WTC11 (cell line): ENCODE measurements at regions not wholly inside any gene's neighbourhood (a gene's known extent, or its start where the extent isn't known, plus 50 kb on each side); places are given as distances from the start of the nearest gene placed in this dataset.

ENCODE experiments used
- ATAC-seq: fragments of 200-7000 bp; cut with Tn5 transposase; 2 replicates; pipeline ENCODE4 v1.10.0; 2021; ENCODE audit warnings: mild to moderate bottlenecking, moderate library complexity
- CTCF ChIA-PET: fragments of 300-600 bp; sonication (Branson Sonifier 250); formaldehyde crosslinking; loops from one replicate; lab custom pipeline; 2021; ENCODE audit warnings: antibody characterized with exemption; lab: Charles Lee
- POLR2A ChIA-PET: fragments of 350-600 bp; sonication (Branson Sonifier 250); formaldehyde crosslinking; loops from one replicate; lab custom pipeline; 2021; ENCODE audit warnings: antibody characterized with exemption; lab: Charles Lee
- DNase-seq: peaks from one replicate; pipeline ENCODE4 v3.0.0; 2021; ENCODE audit warnings: low spot score
- H3K27ac Mint-ChIP-seq: 2 replicates; pipeline ENCODE4 v1.8.0; 2021; ENCODE audit warnings: mixed read lengths
- H3K27me3 Mint-ChIP-seq: 2 replicates; pipeline ENCODE4 v1.8.0; 2021; ENCODE audit warnings: low read depth, mild to moderate bottlenecking, moderate library complexity, mixed read lengths
- H3K36me3 Mint-ChIP-seq: 2 replicates; pipeline ENCODE4 v1.8.0; 2021; ENCODE audit warnings: mixed read lengths
- H3K4me1 Mint-ChIP-seq: 2 replicates; pipeline ENCODE4 v1.8.0; 2022; ENCODE audit warnings: mixed read lengths
- H3K4me3 Mint-ChIP-seq: 2 replicates; pipeline ENCODE4 v1.8.0; 2021; ENCODE audit warnings: mild to moderate bottlenecking, moderate library complexity, mixed read lengths
- H3K9me3 Mint-ChIP-seq: 2 replicates; pipeline ENCODE4 v1.8.0; 2021; ENCODE audit warnings: mixed read lengths
- CBFB ChIP-seq: sonication (generic); formaldehyde crosslinking; IDR thresholded peaks from 2 replicates; pipeline ENCODE4 v1.8.1; 2022; ENCODE audit warnings: mild to moderate bottlenecking, low read depth, missing genetic modification reagents
- ETV6 ChIP-seq: sonication (generic); formaldehyde crosslinking; IDR thresholded peaks from 2 replicates; pipeline ENCODE4 v1.8.1; 2022; ENCODE audit warnings: mild to moderate bottlenecking, missing genetic modification reagents
- MYBL2 ChIP-seq: sonication (generic); formaldehyde crosslinking; IDR thresholded peaks from 2 replicates; pipeline ENCODE4 v1.8.1; 2023; ENCODE audit warnings: mild to moderate bottlenecking, moderate library complexity, missing genetic modification reagents
- NFATC4 ChIP-seq: fragments of 250-450 bp; sonication (Bioruptor Pico); IDR thresholded peaks from 2 replicates; pipeline ENCODE4 v1.9.0; 2021; ENCODE audit warnings: mild to moderate bottlenecking
- OVOL2 ChIP-seq: fragments of 250-450 bp; sonication (Bioruptor Pico); IDR thresholded peaks from 2 replicates; pipeline ENCODE4 v1.9.0; 2021; ENCODE audit warnings: mild to moderate bottlenecking, borderline replicate concordance
- TCF7 ChIP-seq: sonication (generic); formaldehyde crosslinking; IDR thresholded peaks from 2 replicates; pipeline ENCODE4 v1.8.0; 2022; ENCODE audit warnings: mild to moderate bottlenecking, low read depth, missing genetic modification reagents, moderate library complexity
- ZNF219 ChIP-seq: sonication (generic); formaldehyde crosslinking; IDR thresholded peaks from 2 replicates; pipeline ENCODE4 v1.8.0; 2023; ENCODE audit warnings: missing genetic modification reagents, mild to moderate bottlenecking, borderline replicate concordance
- ZNF396 ChIP-seq: fragments of 250-450 bp; sonication (Bioruptor Pico); IDR thresholded peaks from 2 replicates; pipeline ENCODE4 v1.8.0; 2021; ENCODE audit warnings: mild to moderate bottlenecking, moderate library complexity, borderline replicate concordance
- ZNF416 ChIP-seq: fragments of 250-450 bp; sonication (Bioruptor Pico); IDR thresholded peaks from 2 replicates; pipeline ENCODE4 v1.9.0; 2021; ENCODE audit warnings: mild to moderate bottlenecking, inconsistent platforms
- ZNF423 ChIP-seq: fragments of 250-450 bp; sonication (Bioruptor Pico); IDR thresholded peaks from 2 replicates; pipeline ENCODE4 v2.1.2; 2022; ENCODE audit warnings: mild to moderate bottlenecking, moderate library complexity
- TF ChIP-seq, protein P1 (sequence below): sonication (generic); formaldehyde crosslinking; IDR thresholded peaks from 2 replicates; pipeline ENCODE4 v1.8.1; 2023; ENCODE audit warnings: mild to moderate bottlenecking, missing genetic modification reagents, moderate library complexity
- TF ChIP-seq, protein P2 (sequence below): fragments of 250-450 bp; sonication (Bioruptor Pico); IDR thresholded peaks from 2 replicates; pipeline ENCODE4 v1.8.0; 2021; ENCODE audit warnings: mild to moderate bottlenecking
- TF ChIP-seq, protein P3 (sequence below): sonication (generic); formaldehyde crosslinking; IDR thresholded peaks from 2 replicates; pipeline ENCODE4 v1.8.0; 2022; ENCODE audit warnings: mild to moderate bottlenecking, missing genetic modification reagents
- TF ChIP-seq, protein P4 (sequence below): sonication (generic); formaldehyde crosslinking; IDR thresholded peaks from 2 replicates; pipeline ENCODE4 v1.8.1; 2023; ENCODE audit warnings: mild to moderate bottlenecking, moderate library complexity, missing genetic modification reagents
- TF ChIP-seq, protein P5 (sequence below): fragments of 250-450 bp; sonication (Bioruptor Pico); IDR thresholded peaks from 2 replicates; pipeline ENCODE4 v1.9.0; 2021; ENCODE audit warnings: moderate library complexity, mild to moderate bottlenecking, inconsistent platforms, borderline replicate concordance
- TF ChIP-seq, protein P6 (sequence below): fragments of 200-600 bp; IDR thresholded peaks from 2 replicates; pipeline ENCODE4 v1.8.0; 2022; ENCODE audit warnings: antibody characterized with exemption

DNA sequence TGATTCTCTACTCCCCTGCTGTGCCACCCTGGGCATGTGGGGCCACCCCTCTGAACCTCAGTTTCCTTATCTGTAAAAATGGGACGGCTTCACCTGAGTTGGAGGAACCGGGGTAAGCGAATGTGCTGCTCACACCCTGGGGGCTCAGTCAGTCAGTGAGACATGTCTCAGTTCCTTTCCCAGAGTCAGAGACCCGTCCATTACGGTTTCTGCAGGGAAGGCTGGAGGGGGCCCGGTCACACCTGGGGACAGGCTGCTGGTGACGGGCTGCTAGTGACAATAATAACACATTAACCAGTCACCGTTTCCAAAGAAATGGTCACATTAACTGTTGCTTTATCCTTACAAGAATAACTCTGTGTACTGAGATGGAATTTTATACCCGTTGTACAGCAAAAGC, 282.4 kb downstream of the NSG2 start (continued):
- TF ChIP-seq, protein P1, sequence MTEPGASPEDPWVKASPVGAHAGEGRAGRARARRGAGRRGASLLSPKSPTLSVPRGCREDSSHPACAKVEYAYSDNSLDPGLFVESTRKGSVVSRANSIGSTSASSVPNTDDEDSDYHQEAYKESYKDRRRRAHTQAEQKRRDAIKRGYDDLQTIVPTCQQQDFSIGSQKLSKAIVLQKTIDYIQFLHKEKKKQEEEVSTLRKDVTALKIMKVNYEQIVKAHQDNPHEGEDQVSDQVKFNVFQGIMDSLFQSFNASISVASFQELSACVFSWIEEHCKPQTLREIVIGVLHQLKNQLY (CRISPR knock-in tag), result no peak
- TF ChIP-seq ZNF416 (CRISPR knock-in tag), result no peak

DNA sequence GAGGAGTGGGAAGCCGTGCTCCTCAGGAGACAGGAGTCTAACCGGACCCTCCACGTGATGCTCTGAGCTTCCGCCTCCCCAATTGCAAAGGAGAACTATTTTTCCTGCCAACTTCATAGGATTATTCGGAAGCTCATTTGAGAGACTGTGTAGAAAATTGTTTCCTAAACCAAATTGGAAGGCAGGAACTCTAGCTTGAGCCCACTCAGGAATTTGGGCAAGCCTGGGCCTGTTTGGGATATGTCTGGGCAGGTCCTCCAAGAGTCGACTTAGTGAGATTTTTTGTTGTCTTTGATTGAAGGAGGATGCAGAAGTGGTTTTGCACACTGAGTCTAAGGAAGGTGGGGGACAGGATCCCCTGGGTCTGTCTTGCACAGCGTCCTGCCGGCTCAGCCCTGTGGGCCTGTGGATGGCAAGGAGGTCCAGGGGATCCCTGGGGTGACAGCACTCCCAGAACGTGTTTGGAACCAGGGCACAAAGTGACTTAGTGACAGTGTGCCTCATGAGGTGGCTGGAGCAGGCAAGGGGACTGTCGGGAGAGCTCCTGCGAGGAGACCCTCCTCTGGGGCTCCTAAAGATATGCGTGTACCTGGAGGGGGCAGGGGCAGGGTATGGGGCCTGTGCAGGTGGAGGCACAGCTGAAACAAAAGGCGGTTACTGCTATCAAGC, 283.3 kb downstream of the NSG2 start:
- Mint-ChIP-seq H3K27me3 (no peaks in the 10 kb centered on the region; the same call in 1 of the 2 replicates), H3K36me3 (no peaks in the 10 kb centered on the region), H3K4me3 (no peak overlapping the region), H3K9me3 (no peaks in the 10 kb centered on the region), H3K4me1 (peaks cover 30% of the 10 kb centered on the region)
- ATAC-seq (no peak), DNase-seq (no peak)
- ChIA-PET POLR2A (interaction anchor here (0.5 kb wide), 1 partner anchor 396 kb away, joined by 9 read pairs; the partner anchor contains the start of gene MSX2), CTCF (interaction anchor here (0.6 to 3.8 kb wide), 9 partner anchors 10 to 465 kb away, joined by 3 to 16 read pairs (median 4); partner anchors contain the start of gene NSG2)
- TF ChIP-seq ZNF219 (CRISPR knock-in tag) (no peak), NFATC4 (no peak)
- TF ChIP-seq, all 79 proteins: peak for 0
- H3K27ac Mint-ChIP-seq, result peak overlapping the region; percentile 20

DNA sequence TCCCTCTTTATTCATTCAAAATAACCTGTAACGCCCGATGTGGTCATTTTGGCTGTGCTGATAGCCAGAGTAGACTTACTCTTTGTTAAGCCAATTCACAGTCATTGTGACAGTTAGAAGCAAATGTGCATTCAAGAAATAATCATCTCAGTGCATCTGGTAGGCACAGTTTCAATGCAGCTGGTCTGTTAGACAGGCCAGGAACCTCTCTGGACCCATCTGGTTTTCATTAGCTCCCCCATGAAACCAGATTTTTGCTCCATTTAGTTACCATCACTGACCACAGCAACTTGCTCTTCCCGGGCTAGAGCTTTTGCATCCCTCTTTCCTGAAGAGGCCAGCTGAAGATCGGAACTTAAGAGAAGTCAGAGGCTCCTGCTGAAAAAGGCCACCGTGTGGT, 284.2 kb downstream of the NSG2 start:
- TF ChIP-seq, protein P2, sequence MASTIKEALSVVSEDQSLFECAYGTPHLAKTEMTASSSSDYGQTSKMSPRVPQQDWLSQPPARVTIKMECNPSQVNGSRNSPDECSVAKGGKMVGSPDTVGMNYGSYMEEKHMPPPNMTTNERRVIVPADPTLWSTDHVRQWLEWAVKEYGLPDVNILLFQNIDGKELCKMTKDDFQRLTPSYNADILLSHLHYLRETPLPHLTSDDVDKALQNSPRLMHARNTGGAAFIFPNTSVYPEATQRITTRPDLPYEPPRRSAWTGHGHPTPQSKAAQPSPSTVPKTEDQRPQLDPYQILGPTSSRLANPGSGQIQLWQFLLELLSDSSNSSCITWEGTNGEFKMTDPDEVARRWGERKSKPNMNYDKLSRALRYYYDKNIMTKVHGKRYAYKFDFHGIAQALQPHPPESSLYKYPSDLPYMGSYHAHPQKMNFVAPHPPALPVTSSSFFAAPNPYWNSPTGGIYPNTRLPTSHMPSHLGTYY (CRISPR knock-in tag), result no peak
- no peak for TF ChIP-seq ETV6 (CRISPR knock-in tag)
- no peak for TF ChIP-seq ZNF219 (CRISPR knock-in tag)
- no peak for TF ChIP-seq ZNF423
- no peak for TF ChIP-seq NFATC4
- TF ChIP-seq, protein P3, sequence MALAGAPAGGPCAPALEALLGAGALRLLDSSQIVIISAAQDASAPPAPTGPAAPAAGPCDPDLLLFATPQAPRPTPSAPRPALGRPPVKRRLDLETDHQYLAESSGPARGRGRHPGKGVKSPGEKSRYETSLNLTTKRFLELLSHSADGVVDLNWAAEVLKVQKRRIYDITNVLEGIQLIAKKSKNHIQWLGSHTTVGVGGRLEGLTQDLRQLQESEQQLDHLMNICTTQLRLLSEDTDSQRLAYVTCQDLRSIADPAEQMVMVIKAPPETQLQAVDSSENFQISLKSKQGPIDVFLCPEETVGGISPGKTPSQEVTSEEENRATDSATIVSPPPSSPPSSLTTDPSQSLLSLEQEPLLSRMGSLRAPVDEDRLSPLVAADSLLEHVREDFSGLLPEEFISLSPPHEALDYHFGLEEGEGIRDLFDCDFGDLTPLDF (CRISPR knock-in tag), result no peak
- TF ChIP-seq, all 79 proteins: peak for 0
- Mint-ChIP-seq H3K36me3 (no peaks in the 10 kb centered on the region), H3K4me1 (peaks cover 29% of the 10 kb centered on the region), H3K27me3 (no peaks in the 10 kb centered on the region; the same call in 1 of the 2 replicates), H3K27ac (no peak overlapping the region), H3K9me3 (no peaks in the 10 kb centered on the region), H3K4me3 (no peak overlapping the region)
- ChIA-PET POLR2A (no interaction called here), CTCF (interaction anchor here (0.5 to 3.8 kb wide), 7 partner anchors 13 to 284 kb away, joined by 3 to 16 read pairs (median 4); partner anchors contain the start of gene NSG2)
- DNase-seq, result no peak
- ATAC-seq, result no peak

DNA sequence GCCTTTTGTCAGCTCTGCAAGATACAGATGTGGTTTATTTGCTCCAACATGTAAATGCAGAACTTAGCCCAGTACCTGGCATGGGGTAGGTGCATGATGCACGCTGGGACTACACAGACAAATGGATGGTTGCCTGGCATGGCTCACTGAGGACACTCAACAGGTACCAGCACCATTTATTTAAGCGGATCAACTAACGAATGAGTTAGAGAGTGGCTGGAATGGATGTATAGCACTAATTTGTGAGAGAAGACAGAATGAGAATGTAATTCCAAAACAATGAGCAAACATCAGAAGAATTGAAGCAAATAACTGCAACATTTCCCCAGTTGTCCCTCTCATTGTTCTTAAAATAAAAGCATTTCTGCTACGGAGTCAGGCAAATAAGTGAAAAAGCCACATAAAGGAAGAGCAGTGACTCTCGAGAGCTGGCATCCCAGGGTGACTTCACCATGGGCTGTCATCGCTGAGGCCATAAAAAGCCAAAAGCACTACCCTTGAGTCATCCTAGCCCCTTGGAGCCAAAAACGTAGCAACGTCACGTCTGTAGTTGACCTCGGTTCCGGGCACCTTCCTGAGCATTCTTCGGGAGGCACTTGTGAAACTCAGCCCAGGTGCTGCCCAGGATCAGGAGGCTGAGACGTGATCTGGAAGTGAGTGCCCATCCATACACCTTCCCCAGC, 290.3 kb downstream of the NSG2 start:
- Mint-ChIP-seq H3K4me1 (peaks cover 21% of the 10 kb centered on the region), H3K9me3 (no peaks in the 10 kb centered on the region), H3K27me3 (no peaks in the 10 kb centered on the region; the same call in none of the 2 replicates), H3K4me3 (no peak overlapping the region), H3K36me3 (no peaks in the 10 kb centered on the region), H3K27ac (no peak overlapping the region)
- CTCF ChIA-PET, result interaction anchor here (1.0 to 2.0 kb wide), 2 partner anchors 9 kb away, joined by 4 to 6 read pairs; no protein-coding TSS in a partner anchor
- ATAC-seq, result no peak
- POLR2A ChIA-PET, result no interaction called here
- no peak for TF ChIP-seq TCF7 (CRISPR knock-in tag)
- no peak for DNase-seq

DNA sequence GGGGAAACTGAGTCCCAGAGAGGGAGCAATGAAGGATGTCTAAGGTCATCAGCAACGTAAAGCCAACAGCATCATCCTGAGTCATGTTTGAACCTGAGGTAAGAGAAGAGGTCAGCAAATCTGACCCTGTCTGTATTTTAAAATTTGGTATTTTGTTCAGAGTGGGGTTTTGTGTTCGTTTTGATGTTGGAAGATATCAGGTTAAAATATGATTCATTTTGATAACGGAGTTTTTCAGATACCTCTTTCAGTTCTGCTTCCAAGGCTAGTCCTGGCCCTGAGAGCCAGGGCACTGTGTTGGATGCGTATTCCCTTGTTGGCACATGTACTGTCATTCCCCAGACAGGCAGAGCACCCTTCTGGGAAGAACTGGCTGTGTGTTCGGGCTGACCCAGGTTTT, 291.0 kb downstream of the NSG2 start:
- no peak for DNase-seq
- no peak overlapping the region for H3K4me3 Mint-ChIP-seq
- no peak overlapping the region for H3K27ac Mint-ChIP-seq
- no peaks in the 10 kb centered on the region; the same call in none of the 2 replicates for H3K27me3 Mint-ChIP-seq
- H3K9me3 Mint-ChIP-seq, result no peaks in the 10 kb centered on the region
- POLR2A ChIA-PET, result no interaction called here
- H3K4me1 Mint-ChIP-seq, result peaks cover 21% of the 10 kb centered on the region
- H3K36me3 Mint-ChIP-seq, result no peaks in the 10 kb centered on the region
- ATAC-seq, result no peak
- CTCF ChIA-PET, result interaction anchor here (2.0 kb wide), 2 partner anchors 8 to 9 kb away, joined by 6 to 14 read pairs; no protein-coding TSS in a partner anchor
- TF ChIP-seq, protein P4, sequence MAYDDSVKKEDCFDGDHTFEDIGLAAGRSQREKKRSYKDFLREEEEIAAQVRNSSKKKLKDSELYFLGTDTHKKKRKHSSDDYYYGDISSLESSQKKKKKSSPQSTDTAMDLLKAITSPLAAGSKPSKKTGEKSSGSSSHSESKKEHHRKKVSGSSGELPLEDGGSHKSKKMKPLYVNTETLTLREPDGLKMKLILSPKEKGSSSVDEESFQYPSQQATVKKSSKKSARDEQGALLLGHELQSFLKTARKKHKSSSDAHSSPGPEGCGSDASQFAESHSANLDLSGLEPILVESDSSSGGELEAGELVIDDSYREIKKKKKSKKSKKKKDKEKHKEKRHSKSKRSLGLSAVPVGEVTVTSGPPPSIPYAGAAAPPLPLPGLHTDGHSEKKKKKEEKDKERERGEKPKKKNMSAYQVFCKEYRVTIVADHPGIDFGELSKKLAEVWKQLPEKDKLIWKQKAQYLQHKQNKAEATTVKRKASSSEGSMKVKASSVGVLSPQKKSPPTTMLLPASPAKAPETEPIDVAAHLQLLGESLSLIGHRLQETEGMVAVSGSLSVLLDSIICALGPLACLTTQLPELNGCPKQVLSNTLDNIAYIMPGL (CRISPR knock-in tag), result no peak
- TF ChIP-seq, protein P5, sequence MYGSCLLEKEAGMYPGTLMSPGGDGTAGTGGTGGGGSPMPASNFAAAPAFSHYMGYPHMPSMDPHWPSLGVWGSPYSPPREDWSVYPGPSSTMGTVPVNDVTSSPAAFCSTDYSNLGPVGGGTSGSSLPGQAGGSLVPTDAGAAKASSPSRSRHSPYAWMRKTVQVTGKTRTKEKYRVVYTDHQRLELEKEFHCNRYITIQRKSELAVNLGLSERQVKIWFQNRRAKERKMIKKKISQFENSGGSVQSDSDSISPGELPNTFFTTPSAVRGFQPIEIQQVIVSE, result no peak
- TF ChIP-seq ZNF396 (CRISPR knock-in tag) (no peak), TCF7 (CRISPR knock-in tag) (no peak), OVOL2 (no peak), CBFB (CRISPR knock-in tag) (no peak), MYBL2 (no peak)
- TF ChIP-seq, protein P6, sequence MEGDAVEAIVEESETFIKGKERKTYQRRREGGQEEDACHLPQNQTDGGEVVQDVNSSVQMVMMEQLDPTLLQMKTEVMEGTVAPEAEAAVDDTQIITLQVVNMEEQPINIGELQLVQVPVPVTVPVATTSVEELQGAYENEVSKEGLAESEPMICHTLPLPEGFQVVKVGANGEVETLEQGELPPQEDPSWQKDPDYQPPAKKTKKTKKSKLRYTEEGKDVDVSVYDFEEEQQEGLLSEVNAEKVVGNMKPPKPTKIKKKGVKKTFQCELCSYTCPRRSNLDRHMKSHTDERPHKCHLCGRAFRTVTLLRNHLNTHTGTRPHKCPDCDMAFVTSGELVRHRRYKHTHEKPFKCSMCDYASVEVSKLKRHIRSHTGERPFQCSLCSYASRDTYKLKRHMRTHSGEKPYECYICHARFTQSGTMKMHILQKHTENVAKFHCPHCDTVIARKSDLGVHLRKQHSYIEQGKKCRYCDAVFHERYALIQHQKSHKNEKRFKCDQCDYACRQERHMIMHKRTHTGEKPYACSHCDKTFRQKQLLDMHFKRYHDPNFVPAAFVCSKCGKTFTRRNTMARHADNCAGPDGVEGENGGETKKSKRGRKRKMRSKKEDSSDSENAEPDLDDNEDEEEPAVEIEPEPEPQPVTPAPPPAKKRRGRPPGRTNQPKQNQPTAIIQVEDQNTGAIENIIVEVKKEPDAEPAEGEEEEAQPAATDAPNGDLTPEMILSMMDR, result no peak
